GM12878 (cell line): ENCODE measurements at regions not wholly inside any gene's neighbourhood (a gene's known extent, or its start where the extent isn't known, plus 50 kb on each side); places are given as distances from the start of the nearest gene placed in this dataset.

Experiments
- ATAC-seq: fragments of 200-7000 bp; cut with Tn5 transposase; 3 replicates; pipeline ENCODE4 v1.9.1; 2020; ENCODE audit warnings: mild to moderate bottlenecking, moderate library complexity
- BruUV-seq: library from RNA; stranded (reverse); fragments of 400-500 nt; replicated peaks from 2 replicates; lab custom pipeline; 2021; lab: Mats Ljungman, UMichigan
- CTCF ChIA-PET: fragments of 300-600 bp; sonication (Branson Sonifier 250); formaldehyde crosslinking; extraction: SDS; loops from one replicate; lab custom pipeline; 2021; ENCODE audit warnings: inconsistent platforms; lab: Yijun Ruan, JAX
- POLR2A ChIA-PET: fragments of 350-600 bp; formaldehyde crosslinking; extraction: SDS; loops from one replicate; lab custom pipeline; 2021; ENCODE audit warnings: inconsistent platforms; lab: Charles Lee
- RAD21 ChIA-PET: fragments of 300-600 bp; sonication (Branson Sonifier 250); formaldehyde crosslinking; loops from one replicate; lab custom pipeline; 2023; ENCODE audit warnings: antibody characterized with exemption; ENCODE audit not compliant: unreplicated experiment; lab: Charles Lee
- SMC1A ChIA-PET: fragments of 300-600 bp; sonication (Branson Sonifier 250); formaldehyde crosslinking; loops from one replicate; lab custom pipeline; 2023; ENCODE audit not compliant: unreplicated experiment, uncharacterized antibody; lab: Charles Lee
- DNase-seq: peaks from one replicate; pipeline ENCODE4 v3.0.0-alpha.2; 2011; ENCODE audit warnings: low read depth, low spot score
- FAIRE-seq: peaks from 3 replicates; lab custom pipeline; 2011; peaks lifted over from hg19 to GRCh38; lab: Jason Lieb, UNC
- H2AFZ ChIP-seq: 2 replicates; pipeline ENCODE4 v1.6.0; 2011; ENCODE audit warnings: low read depth, low read length, control low read depth; ENCODE audit not compliant: control insufficient read depth
- H3K27ac ChIP-seq: 2 replicates; pipeline ENCODE4 v1.5.1; 2011; ENCODE audit warnings: control low read depth; ENCODE audit not compliant: control insufficient read depth, insufficient read depth
- H3K27me3 ChIP-seq, 2 experiments: replicated peaks in 1 of 2; 2 replicates each; pipeline versions ENCODE4 v1.6.0 to v1.6.1; 2011; ENCODE audit warnings: low read length in 1 of 2; ENCODE audit not compliant: control insufficient read depth in 2 of 2, insufficient read depth in 2 of 2
- H3K36me3 ChIP-seq, 2 experiments: 2 replicates each; pipeline ENCODE4 v1.5.1; 2011; ENCODE audit warnings: low read length in 1 of 2; ENCODE audit not compliant: control insufficient read depth in 2 of 2, insufficient read depth in 2 of 2
- H3K4me1 ChIP-seq: 2 replicates; pipeline ENCODE4 v1.6.1; 2011; ENCODE audit warnings: mild to moderate bottlenecking, low read length, moderate library complexity, mixed read lengths; ENCODE audit not compliant: control insufficient read depth, insufficient read depth
- H3K4me2 ChIP-seq: 2 replicates; pipeline ENCODE4 v1.6.0; 2011; ENCODE audit warnings: control low read depth; ENCODE audit not compliant: control insufficient read depth, insufficient read depth
- H3K4me3 ChIP-seq: fragments of 200-600 bp; sonication (generic); 2 replicates; pipeline ENCODE4 v1.5.1; 2016
- H3K79me2 ChIP-seq: 2 replicates; pipeline ENCODE4 v1.6.0; 2011; ENCODE audit warnings: low read length; ENCODE audit not compliant: control insufficient read depth, insufficient read depth
- H3K9ac ChIP-seq: 2 replicates; pipeline ENCODE4 v1.8.0; 2011; ENCODE audit warnings: low read length, control low read depth, mixed read lengths; ENCODE audit not compliant: control insufficient read depth, insufficient read depth
- H3K9me3 ChIP-seq: replicated peaks from 3 replicates; pipeline ENCODE4 v1.5.1; 2011; ENCODE audit warnings: mild to moderate bottlenecking, low read length; ENCODE audit not compliant: control insufficient read depth, insufficient read depth
- H4K20me1 ChIP-seq: 2 replicates; pipeline ENCODE4 v1.6.0; 2011; ENCODE audit not compliant: control insufficient read depth, insufficient read depth
- EED ChIP-seq: sonication (generic); IDR thresholded peaks from 2 replicates; pipeline ENCODE4 v1.6.1; 2016; ENCODE audit warnings: antibody characterized with exemption, low read depth
- EP300 ChIP-seq, 2 experiments: fragments of 150-350 bp in 1 of 2; IDR thresholded peaks; 2 replicates each; pipeline ENCODE4 v1.6.1; 2011 to 2012; ENCODE audit warnings: low read depth in 2 of 2, low read length in 2 of 2, borderline replicate concordance in 1 of 2, improper control_type of control experiment in 1 of 2, inconsistent platforms in 1 of 2; ENCODE audit not compliant: control insufficient read depth in 1 of 2
- HDAC2 ChIP-seq: fragments of 200-600 bp; sonication (generic); IDR thresholded peaks from 2 replicates; pipeline ENCODE4 v1.6.1; 2017
- IKZF2 ChIP-seq, 2 experiments: fragments of 450-650 bp; IDR thresholded peaks; 2 replicates each; pipeline ENCODE4 v1.6.1; 2017; ENCODE audit warnings: mild to moderate bottlenecking in 2 of 2, moderate library complexity in 2 of 2
- LARP7 ChIP-seq: fragments of 450-650 bp; IDR thresholded peaks from 2 replicates; pipeline ENCODE4 v1.6.1; 2017; ENCODE audit warnings: mild to moderate bottlenecking
- NFYB ChIP-seq: IDR thresholded peaks from 2 replicates; pipeline ENCODE4 v1.6.1; 2011; ENCODE audit warnings: low read depth, mild to moderate bottlenecking, low read length, improper control_type of control experiment, moderate library complexity; ENCODE audit not compliant: insufficient read depth
- POLR2AphosphoS2 ChIP-seq: IDR thresholded peaks from 2 replicates; pipeline ENCODE4 v1.6.1; 2011; ENCODE audit warnings: low read depth, mild to moderate bottlenecking, low read length, improper control_type of control experiment, moderate library complexity
- RAD21 ChIP-seq: IDR thresholded peaks from 2 replicates; pipeline ENCODE4 v1.6.1; 2011; ENCODE audit warnings: mild to moderate bottlenecking, low read depth, low read length, moderate library complexity; ENCODE audit not compliant: insufficient read depth
- RCOR1 ChIP-seq: conservative IDR thresholded peaks from 2 replicates; pipeline ENCODE4 v1.6.1; 2012; ENCODE audit warnings: low read depth, low read length, improper control_type of control experiment
- RFX5 ChIP-seq: IDR thresholded peaks from 2 replicates; pipeline ENCODE4 v1.6.1; 2011; ENCODE audit warnings: low read depth, low read length, improper control_type of control experiment
- RUNX3 ChIP-seq: IDR thresholded peaks from 2 replicates; pipeline ENCODE4 v1.6.1; 2012; ENCODE audit warnings: low read length, inconsistent platforms
- TCF12 ChIP-seq: IDR thresholded peaks from 2 replicates; pipeline ENCODE4 v1.6.1; 2011; ENCODE audit warnings: low read depth, mild to moderate bottlenecking, low read length
- ZBED1 ChIP-seq: IDR thresholded peaks from 2 replicates; pipeline ENCODE4 v1.6.1; 2016; ENCODE audit warnings: borderline replicate concordance
- ZBTB40 ChIP-seq: fragments of 450-650 bp; IDR thresholded peaks from 2 replicates; pipeline ENCODE4 v1.6.1; 2016; ENCODE audit warnings: mild to moderate bottlenecking, moderate library complexity, borderline replicate concordance
- ZNF592 ChIP-seq: fragments of 450-650 bp; IDR thresholded peaks from 2 replicates; pipeline ENCODE4 v1.6.1; 2017; ENCODE audit warnings: mild to moderate bottlenecking, moderate library complexity
- WGBS: methylation state at CpG from one replicate; pipeline ENCODE4 v1.1.6; 2016; ENCODE audit warnings: low lambda C conversion rate; ENCODE audit not compliant: insufficient replicate concordance, insufficient coverage; ENCODE audit errors: missing lambda C conversion rate; 5-methylcytosine and 5-hydroxymethylcytosine counted together
- in situ Hi-C: fragments of 300-500 bp; cut with MboI; formaldehyde crosslinking; loops from 9 replicates; pipeline ENCODE4 v1.14.3; 2018; ENCODE audit warnings: mixed read lengths
- intact Hi-C: fragments of 100-400 bp; cut with micrococcal nuclease; formaldehyde crosslinking; loops from one replicate; pipeline ENCODE4 v1.14.2; 2022; ENCODE audit not compliant: unreplicated experiment
- TF ChIP-seq, protein P1 (sequence below): IDR thresholded peaks from 2 replicates; pipeline ENCODE4 v1.6.1; 2012; ENCODE audit warnings: low read depth, low read length, improper control_type of control experiment

DNA sequence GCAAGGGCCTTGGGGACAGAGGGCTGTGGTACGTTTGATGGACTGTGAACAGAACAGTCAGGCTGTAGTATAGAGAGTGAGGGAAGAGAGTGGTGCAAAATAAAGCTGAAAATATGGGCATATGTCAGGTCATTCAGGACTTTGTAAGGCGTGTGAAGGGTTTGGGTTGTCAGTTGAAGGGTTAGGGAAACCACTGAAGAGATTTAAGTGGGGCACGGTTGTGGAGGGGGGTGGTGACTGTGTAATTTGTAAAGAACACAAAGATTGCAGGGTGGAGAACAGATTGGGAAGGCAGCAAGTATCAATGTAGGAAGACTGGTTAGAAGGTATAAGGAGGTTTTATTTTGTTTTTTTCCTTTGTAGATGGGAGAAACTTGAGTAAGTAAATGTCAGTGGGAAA lies 349.8 kb downstream of the DLEU7 start:
- ChIA-PET RAD21 (no interaction called here), SMC1A (no interaction called here), POLR2A (no interaction called here), CTCF (interaction anchor here (1.6 kb wide), 1 partner anchor 19 kb away, joined by 5 read pairs; no protein-coding TSS in a partner anchor)
- Histone ChIP-seq H3K4me3 (no peak overlapping the region), H3K27me3 (peaks cover 0 to 4% of the 10 kb centered on the region in 2 experiments; a peak in 1 of 4 replicates), H3K36me3 (no peaks in the 10 kb centered on the region), H3K9ac (no peak overlapping the region), H2AFZ (no peak overlapping the region), H3K27ac (no peak overlapping the region), H4K20me1 (no peaks in the 10 kb centered on the region), H3K4me1 (no peaks in the 10 kb centered on the region), H3K9me3 (no peaks in the 10 kb centered on the region), H3K4me2 (no peak overlapping the region), H3K79me2 (no peaks in the 10 kb centered on the region)
- intact Hi-C loops: no loop called here
- BruUV-seq: no TSS peak
- FAIRE-seq: no peak
- TF ChIP-seq NFYB (no peak), IKZF2 (IDR thresholded peaks at IDR 0.05) (no peak), LARP7 (no peak), ZNF592 (no peak), ZBTB40 (no peak), POLR2AphosphoS2 (no peak), EP300 (IDR thresholded peaks at IDR 0.05; ENCODE audit: borderline replicate concordance in 1 of 2, control insufficient read depth in 1 of 2, low read depth in 2 of 2, low read length in 2 of 2) (no peak), EED (no peak), ZBED1 (no peak), TCF12 (no peak), RCOR1 (no peak), RAD21 (no peak), HDAC2 (no peak), RUNX3 (no peak), RFX5 (no peak)
- TF ChIP-seq, protein P1, sequence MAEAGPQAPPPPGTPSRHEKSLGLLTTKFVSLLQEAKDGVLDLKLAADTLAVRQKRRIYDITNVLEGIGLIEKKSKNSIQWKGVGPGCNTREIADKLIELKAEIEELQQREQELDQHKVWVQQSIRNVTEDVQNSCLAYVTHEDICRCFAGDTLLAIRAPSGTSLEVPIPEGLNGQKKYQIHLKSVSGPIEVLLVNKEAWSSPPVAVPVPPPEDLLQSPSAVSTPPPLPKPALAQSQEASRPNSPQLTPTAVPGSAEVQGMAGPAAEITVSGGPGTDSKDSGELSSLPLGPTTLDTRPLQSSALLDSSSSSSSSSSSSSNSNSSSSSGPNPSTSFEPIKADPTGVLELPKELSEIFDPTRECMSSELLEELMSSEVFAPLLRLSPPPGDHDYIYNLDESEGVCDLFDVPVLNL: no peak
- no peak for ATAC-seq
- WGBS: 25% methylated on average over 3 of the region's 3 CpGs
- in situ Hi-C loops: no loop called here
- no peak for DNase-seq
